Esophagus muscularis mucosa (tissue), 4 donors: ENCODE measurements at regions not wholly inside any gene's neighbourhood (a gene's known extent, or its start where the extent isn't known, plus 50 kb on each side); places are given as distances from the start of the nearest gene placed in this dataset.

Experiments used
- EP300 ChIP-seq: sonication (generic); formaldehyde crosslinking; IDR thresholded peaks from one replicate; pipeline ENCODE4 v1.6.1; 2017; ENCODE audit warnings: antibody characterized with exemption
- POLR2A ChIP-seq: fragments of 450-650 bp; IDR thresholded peaks from one replicate; pipeline ENCODE4 v1.6.1; 2017; ENCODE audit warnings: antibody characterized with exemption, moderate library complexity, mild to moderate bottlenecking, low read depth
- POLR2AphosphoS5 ChIP-seq, 2 donors: sonication (generic); formaldehyde crosslinking; IDR thresholded peaks; one replicate each; pipeline ENCODE4 v1.6.1; 2017; ENCODE audit warnings: antibody characterized with exemption in 2 of 2
- TF ChIP-seq, protein P1 (sequence below), 3 experiments: fragments of 200-600 bp in 2 of 3; fragments of 450-650 bp in 1 of 3; sonication (generic) in 2 of 3; IDR thresholded peaks; one replicate each; pipeline ENCODE4 v1.5.1; 2017 to 2019; ENCODE audit warnings: antibody characterized with exemption in 3 of 3, mild to moderate bottlenecking in 2 of 3, moderate library complexity in 1 of 3

GRCh38 chr9:7401116-7401515 is 398.5 kb downstream of the DMAC1 start:
- no peak for TF ChIP-seq EP300
- no peak for TF ChIP-seq POLR2AphosphoS5 (IDR thresholded peaks at IDR 0.05)
- TF ChIP-seq, protein P1, sequence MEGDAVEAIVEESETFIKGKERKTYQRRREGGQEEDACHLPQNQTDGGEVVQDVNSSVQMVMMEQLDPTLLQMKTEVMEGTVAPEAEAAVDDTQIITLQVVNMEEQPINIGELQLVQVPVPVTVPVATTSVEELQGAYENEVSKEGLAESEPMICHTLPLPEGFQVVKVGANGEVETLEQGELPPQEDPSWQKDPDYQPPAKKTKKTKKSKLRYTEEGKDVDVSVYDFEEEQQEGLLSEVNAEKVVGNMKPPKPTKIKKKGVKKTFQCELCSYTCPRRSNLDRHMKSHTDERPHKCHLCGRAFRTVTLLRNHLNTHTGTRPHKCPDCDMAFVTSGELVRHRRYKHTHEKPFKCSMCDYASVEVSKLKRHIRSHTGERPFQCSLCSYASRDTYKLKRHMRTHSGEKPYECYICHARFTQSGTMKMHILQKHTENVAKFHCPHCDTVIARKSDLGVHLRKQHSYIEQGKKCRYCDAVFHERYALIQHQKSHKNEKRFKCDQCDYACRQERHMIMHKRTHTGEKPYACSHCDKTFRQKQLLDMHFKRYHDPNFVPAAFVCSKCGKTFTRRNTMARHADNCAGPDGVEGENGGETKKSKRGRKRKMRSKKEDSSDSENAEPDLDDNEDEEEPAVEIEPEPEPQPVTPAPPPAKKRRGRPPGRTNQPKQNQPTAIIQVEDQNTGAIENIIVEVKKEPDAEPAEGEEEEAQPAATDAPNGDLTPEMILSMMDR (IDR thresholded peaks at IDR 0.05): no peak
- no peak for TF ChIP-seq POLR2A
